ENCODE measurements at regions not wholly inside any gene's neighbourhood (a gene's known extent, or its start where the extent isn't known, plus 50 kb on each side); places are given as distances from the start of the nearest gene placed in this dataset.

GRCh38 chr14:106210650-106211049 is 684.3 kb downstream of the TMEM121 start:
- H3K4me1 ChIP-seq (ENCODE audit: control insufficient read depth in 4 of 4, insufficient read depth in 4 of 4, low read length in 3 of 4) = no peaks in the 10 kb centered on the region

GRCh38 chr14:106211334-106211900 is 685.0 kb downstream of the TMEM121 start:
- Histone ChIP-seq H3K4me3 (ENCODE audit: low read depth in 1 of 3, low read length in 3 of 3) (no peak overlapping the region), H3K27ac (ENCODE audit: low read depth in 1 of 2, low read length in 2 of 2) (no peak overlapping the region), H3K27me3 (ENCODE audit: control insufficient read depth in 4 of 4, insufficient read depth in 4 of 4, low read length in 3 of 4) (peaks cover 0 to 6% (median 0%) of the 10 kb centered on the region in 4 donors), H3K9ac (ENCODE audit: low read depth in 1 of 2, low read length in 2 of 2) (no peak overlapping the region), H3K9me3 (ENCODE audit: control insufficient read depth in 4 of 4, low read length in 3 of 4) (no peaks in the 10 kb centered on the region), H3K4me1 (ENCODE audit: control insufficient read depth in 4 of 4, insufficient read depth in 4 of 4, low read length in 3 of 4) (no peaks in the 10 kb centered on the region), H3K36me3 (ENCODE audit: control insufficient read depth in 4 of 4, insufficient read depth in 3 of 4, low read depth in 1 of 4, low read length in 3 of 4) (no peaks in the 10 kb centered on the region)
- no peak for DNase-seq (ENCODE audit: low spot score)
- WGBS = 48% methylated on average over 7 of the region's 7 CpGs
- TF ChIP-seq FOXA1 (IDR thresholded peaks at IDR 0.05) = no peak
- no peak for TF ChIP-seq JUND (IDR thresholded peaks at IDR 0.05)

More at GRCh38 chr14:106210650-106211049, 684.3 kb downstream of the TMEM121 start:
- H3K27ac ChIP-seq (ENCODE audit: low read depth in 1 of 2, low read length in 2 of 2) = no peak overlapping the region
- no peak for DNase-seq (ENCODE audit: low spot score)
- no peak overlapping the region for H3K9ac ChIP-seq (ENCODE audit: low read depth in 1 of 2, low read length in 2 of 2)
- no peak for TF ChIP-seq HNF4G (IDR thresholded peaks at IDR 0.05)
- no peak for TF ChIP-seq MAX (IDR thresholded peaks at IDR 0.05)
- no peak for TF ChIP-seq HNF4A (conservative IDR thresholded peaks at IDR 0.05)
- TF ChIP-seq JUND (IDR thresholded peaks at IDR 0.05) = no peak
- no peak for TF ChIP-seq EGR1 (IDR thresholded peaks at IDR 0.05; ENCODE audit: low read depth in 2 of 2)
- no peak for TF ChIP-seq ATF3 (IDR thresholded peaks at IDR 0.05)
- TF ChIP-seq CTCF (IDR thresholded peaks at IDR 0.05; ENCODE audit: low read depth, low read length, missing input control) = no peak
- no peaks in the 10 kb centered on the region for H3K36me3 ChIP-seq (ENCODE audit: control insufficient read depth in 4 of 4, insufficient read depth in 3 of 4, low read depth in 1 of 4, low read length in 3 of 4)
- no peaks in the 10 kb centered on the region for H3K9me3 ChIP-seq (ENCODE audit: control insufficient read depth in 4 of 4, low read length in 3 of 4)
- WGBS = 39% methylated on average over 7 of the region's 7 CpGs
- H3K27me3 ChIP-seq (ENCODE audit: control insufficient read depth in 4 of 4, insufficient read depth in 4 of 4, low read length in 3 of 4) = peaks cover 0 to 6% (median 0%) of the 10 kb centered on the region in 4 donors
- H3K4me3 ChIP-seq (ENCODE audit: low read depth in 1 of 3, low read length in 3 of 3) = no peak overlapping the region

- Histone ChIP-seq H3K36me3 (ENCODE audit: control insufficient read depth in 4 of 4, insufficient read depth in 3 of 4, low read depth in 1 of 4, low read length in 3 of 4) (no peaks in the 10 kb centered on the region), H3K4me1 (ENCODE audit: control insufficient read depth in 4 of 4, insufficient read depth in 4 of 4, low read length in 3 of 4) (no peaks in the 10 kb centered on the region), H3K9me3 (ENCODE audit: control insufficient read depth in 4 of 4, low read length in 3 of 4) (no peaks in the 10 kb centered on the region), H3K27ac (ENCODE audit: low read depth in 1 of 2, low read length in 2 of 2) (no peak overlapping the region), H3K27me3 (ENCODE audit: control insufficient read depth in 4 of 4, insufficient read depth in 4 of 4, low read length in 3 of 4) (peaks cover 0 to 6% (median 0%) of the 10 kb centered on the region in 4 donors), H3K4me3 (ENCODE audit: low read depth in 1 of 3, low read length in 3 of 3) (no peak overlapping the region), H3K9ac (ENCODE audit: low read depth in 1 of 2, low read length in 2 of 2) (no peak overlapping the region)
- TF ChIP-seq TAF1 (conservative IDR thresholded peaks at IDR 0.05) (no peak), FOXA2 (IDR thresholded peaks at IDR 0.05) (no peak), YY1 (IDR thresholded peaks at IDR 0.05) (no peak), SP1 (IDR thresholded peaks at IDR 0.05) (no peak), FOXA1 (IDR thresholded peaks at IDR 0.05) (no peak), REST (IDR thresholded peaks at IDR 0.05) (no peak), CTCF (IDR thresholded peaks at IDR 0.05; ENCODE audit: low read depth, low read length, missing input control) (no peak), ATF3 (IDR thresholded peaks at IDR 0.05) (no peak), NR2F2 (IDR thresholded peaks at IDR 0.05) (no peak), HNF4A (conservative IDR thresholded peaks at IDR 0.05) (no peak), RAD21 (IDR thresholded peaks at IDR 0.05) (no peak), EGR1 (IDR thresholded peaks at IDR 0.05; ENCODE audit: low read depth in 2 of 2) (no peak), ZBTB33 (IDR thresholded peaks at IDR 0.05) (no peak), GABPA (IDR thresholded peaks at IDR 0.05 in 1 of 2, conservative IDR thresholded peaks at IDR 0.05 in 1 of 2) (no peak)
- WGBS = 23% methylated on average over 2 of the region's 2 CpGs
- DNase-seq (ENCODE audit: low spot score) = no peak
These were observed 688.8 kb downstream of the TMEM121 start for GRCh38 chr14:106215229-106215628.
